Activated CD4-positive, alpha-beta T cell treated with anti-CD3 and anti-CD28 coated beads for 4 hours (primary cell): ENCODE measurements at regions not wholly inside any gene's neighbourhood (a gene's known extent, or its start where the extent isn't known, plus 50 kb on each side); places are given as distances from the start of the nearest gene placed in this dataset.
A peak's percentile ranks its signal among the peaks of the same experiment; 100 is the strongest.

Experiments
- DNase-seq, 2 donors: peaks; one replicate each; pipeline ENCODE4 v3.0.0-alpha.2; 2020

DNA sequence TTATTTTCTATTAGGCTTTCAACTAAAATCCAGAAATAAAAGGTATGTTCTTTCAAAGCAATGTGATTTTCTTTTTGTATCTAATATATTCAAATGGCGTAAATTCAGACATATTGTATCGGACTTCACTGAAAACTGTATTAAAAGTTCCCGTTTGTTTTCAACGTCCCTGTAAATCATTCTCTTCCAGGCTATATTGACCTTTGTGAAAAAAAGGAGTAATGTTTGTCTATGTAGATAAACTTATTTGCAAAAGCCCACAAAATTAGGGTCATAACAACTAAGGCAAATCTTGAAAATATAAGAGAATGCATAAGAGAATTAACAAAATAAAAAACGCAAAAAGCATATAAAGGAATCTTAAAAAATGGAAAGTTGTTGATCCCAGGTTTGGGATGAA, 1492.4 kb downstream of the AACS start:
- no peak for DNase-seq

DNA sequence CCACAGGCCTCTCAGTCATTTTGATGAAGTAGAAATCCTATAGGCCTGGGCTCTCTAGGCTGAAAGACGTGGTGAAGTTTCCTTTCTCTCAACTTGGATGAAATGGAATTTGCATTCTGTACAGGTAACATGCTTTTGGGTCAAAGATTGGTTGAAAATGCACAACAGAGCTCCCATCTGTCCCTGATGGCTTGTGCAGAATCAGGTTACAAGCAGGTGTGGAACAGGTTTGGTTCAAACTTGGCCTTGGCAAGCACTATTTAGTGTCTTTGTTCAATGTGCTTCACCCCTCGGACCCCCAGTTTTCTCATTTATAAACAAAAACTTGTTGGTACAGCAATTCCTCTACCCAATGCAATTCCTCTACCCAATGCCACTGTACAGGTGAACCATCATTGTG, 1493.0 kb downstream of the AACS start:
- no peak for DNase-seq

DNA sequence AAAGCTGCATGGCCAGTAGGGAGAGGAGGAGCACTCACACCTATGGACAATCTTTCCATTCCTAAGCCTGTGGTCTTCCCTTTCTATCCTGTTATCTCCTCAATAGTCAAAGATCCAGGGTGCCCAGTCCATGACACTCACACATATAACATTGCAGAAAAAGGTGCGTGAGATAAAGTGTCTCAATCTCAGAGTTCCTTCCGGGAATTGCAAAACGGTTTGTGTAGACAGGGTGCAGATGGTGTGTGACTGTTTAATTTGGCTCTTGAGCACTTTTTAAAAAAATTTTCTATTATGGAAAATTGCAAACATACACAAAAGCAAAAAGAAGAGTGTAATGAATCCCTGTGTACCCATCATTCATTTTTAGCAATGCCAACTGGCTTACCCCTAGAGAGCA, 1493.6 kb downstream of the AACS start:
- DNase-seq: no peak

DNA sequence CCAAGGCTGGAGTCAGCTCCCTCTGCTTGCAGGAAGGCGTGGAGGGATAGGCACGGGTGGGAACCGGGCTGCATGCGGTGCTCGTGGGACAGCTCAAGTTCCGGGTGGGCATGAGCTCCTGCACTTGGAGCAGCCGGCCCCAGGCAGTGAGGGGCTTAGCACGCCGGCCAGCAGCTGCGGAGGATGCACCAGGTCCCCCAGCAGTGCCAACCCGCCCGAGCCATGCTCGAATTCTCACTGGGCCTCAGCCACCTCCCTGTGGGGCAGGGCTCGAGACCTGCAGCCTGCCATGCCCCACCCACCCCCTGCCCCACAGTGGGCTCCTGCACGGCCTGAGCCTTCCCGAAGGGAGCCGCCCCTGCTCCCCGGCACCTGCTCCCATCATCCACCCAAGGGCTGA, 1501.8 kb downstream of the AACS start:
- DNase-seq: no peak

- DNase-seq: no peak
These were observed 1504.5 kb downstream of the AACS start for GRCh38 chr12:126569706-126570105.

GRCh38 chr12:126570566-126570965, 1505.3 kb downstream of the AACS start:
- no peak for DNase-seq

DNA sequence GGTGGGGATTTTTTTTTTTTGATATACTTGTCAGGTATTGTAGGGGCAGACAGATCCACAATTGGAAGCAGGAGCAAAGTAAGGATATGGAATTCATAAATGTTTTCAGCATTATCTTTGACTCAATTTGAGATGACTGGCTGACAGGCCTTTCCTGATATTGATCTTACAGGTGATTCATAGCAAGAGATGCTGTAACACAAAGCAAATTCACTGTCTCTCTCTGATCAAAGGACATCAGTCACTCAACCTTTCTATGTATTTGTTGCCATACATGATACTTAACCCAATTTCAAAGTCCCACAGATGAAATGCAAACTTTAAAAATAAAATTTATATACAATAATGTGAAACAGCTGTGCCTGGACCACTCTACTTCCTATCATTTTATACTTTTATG, 1506.9 kb downstream of the AACS start:
- DNase-seq: no peak

- no peak for DNase-seq
These were observed 1516.4 kb downstream of the AACS start for GRCh38 chr12:126581655-126582054.

DNA sequence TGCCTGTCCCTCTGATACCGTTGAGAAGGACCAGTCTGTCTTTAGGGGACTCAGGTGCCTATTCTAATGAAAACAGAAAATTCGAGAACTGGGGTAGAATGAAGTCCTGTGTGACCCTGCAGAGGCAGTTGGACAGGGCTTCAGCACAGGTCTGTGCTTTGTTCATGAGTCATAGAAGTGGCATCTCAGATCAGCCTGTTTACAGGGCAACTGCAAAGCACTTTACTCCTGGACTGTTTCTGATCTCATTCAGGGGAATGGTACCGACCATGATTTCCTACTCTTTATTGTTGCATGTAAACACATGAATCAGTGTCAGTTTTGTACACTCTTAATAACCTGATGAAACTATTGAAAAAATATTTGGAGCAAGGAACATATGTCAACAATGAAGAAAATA, 1517.0 kb downstream of the AACS start:
- no peak for DNase-seq

DNA sequence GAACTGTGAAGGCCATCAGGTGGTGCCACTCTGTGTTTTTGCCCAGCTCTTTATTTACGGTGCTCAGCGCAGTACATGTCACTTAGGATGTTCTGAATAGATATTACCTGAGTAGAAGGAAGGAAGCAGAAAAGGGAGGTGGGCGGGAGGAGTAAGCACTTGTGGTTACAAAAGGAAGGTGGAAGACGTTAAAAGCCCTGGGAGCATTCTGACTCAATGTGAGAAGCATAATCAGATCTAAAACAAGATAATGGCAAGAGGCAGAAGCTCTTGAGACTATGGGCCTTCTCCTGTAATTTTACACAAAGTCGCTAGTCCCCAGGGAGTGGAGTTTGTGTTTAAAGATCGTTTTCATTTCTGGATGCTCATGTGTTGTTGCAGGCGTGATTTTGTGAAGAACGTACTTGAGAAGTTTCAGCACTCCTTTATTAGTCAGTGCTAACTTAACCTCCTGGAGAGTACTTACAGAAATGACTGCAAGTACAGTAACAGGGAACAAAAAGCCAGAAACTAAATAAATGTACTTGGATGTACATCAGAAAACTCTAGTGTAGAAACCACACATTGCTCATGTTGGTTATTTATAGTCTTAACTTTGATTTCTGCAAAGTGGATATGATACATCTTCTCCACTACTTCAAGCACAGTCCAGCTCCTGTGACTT, 1523.5 kb downstream of the AACS start:
- DNase-seq: peak in 1 of 2 donors; percentile 7

DNA sequence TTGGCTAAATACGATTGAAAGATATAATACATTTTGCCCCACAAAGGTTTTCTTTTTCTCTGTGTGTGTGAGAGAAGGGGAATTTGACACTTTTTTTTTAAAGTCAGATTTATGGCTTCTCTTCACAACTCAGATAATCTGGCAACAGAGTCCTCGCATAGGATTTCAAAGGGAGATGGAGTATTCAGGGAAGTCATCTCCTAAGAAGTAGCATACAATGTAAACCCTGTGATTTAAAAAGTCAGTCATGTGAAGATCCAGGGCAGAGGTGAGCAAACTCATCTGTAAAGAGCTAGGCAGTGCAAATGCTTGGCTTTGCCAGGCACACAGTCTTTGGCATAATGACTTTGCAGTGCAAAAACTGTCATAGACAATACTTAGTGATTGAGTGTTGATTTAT, 1526.3 kb downstream of the AACS start:
- DNase-seq: no peak

GRCh38 chr12:126601184-126602170, 1536.2 kb downstream of the AACS start:
- no peak for DNase-seq

GRCh38 chr12:126602612-126603011, 1537.4 kb downstream of the AACS start:
- DNase-seq: no peak

DNA sequence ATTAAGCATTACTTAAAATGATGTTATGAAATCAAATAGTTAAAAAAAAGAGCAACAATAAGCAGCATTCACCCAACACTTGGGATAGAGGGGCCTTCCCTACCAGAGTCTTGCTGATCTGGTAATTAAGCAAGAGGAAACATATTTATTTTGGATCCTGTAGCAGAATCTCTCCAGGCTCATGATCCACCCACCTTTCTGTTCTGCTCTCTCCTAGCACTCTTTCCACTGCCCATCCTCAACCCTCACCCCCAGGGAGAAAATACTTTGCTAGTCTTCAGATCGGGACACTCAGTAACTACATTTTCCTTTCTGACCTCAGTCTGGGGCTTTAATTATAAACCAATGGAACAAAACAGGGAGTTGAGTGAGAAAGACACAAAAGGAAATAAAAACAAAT, 1541.9 kb downstream of the AACS start:
- no peak for DNase-seq

DNA sequence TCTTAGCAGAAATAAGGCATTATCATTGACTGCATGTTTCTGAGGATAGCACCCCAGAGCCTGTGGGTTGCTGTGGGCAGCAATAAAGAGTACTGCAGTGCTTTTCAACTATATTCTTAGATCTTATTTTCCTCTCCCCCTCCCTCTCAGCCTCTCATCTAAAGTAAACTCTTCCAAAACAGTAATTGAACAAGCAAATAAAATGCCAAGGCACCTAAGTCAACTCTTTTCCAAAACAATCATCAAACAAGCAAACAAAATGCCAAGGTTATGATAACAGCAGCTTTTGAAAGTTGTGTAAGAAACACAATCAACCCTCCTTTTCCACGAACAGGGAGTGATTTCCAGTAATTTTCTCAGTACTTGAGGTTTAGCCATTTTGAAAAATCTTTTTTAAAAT, 1542.6 kb downstream of the AACS start:
- no peak for DNase-seq

GRCh38 chr12:126608607-126609175, 1543.5 kb downstream of the AACS start:
- no peak for DNase-seq

DNA sequence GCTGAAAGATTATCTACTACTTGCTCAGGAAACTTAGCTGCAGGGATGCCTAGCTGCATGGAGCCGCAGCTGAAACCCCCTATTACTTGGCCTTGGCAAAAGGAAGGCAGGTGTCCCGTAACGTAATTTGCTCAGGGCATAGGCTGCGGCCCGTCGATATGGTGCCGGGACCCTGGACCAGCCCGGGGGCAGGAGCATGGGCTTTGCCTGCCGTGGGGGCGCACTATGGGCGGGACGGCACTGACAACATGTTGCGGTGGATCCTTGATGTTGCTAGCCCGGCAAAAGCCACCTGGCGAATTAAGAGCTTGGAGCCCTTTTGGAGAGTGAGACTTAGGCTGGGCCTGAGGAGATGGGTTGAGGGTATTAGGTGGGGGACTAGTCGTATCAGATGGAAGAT, 1551.2 kb downstream of the AACS start:
- DNase-seq: no peak

GRCh38 chr12:126617312-126617711, 1552.1 kb downstream of the AACS start:
- DNase-seq: no peak

GRCh38 chr12:126627596-126627995, 1562.4 kb downstream of the AACS start:
- DNase-seq: no peak

- no peak for DNase-seq
These were observed 1571.6 kb downstream of the AACS start for GRCh38 chr12:126636821-126637220.

- DNase-seq: no peak
These were observed 1579.2 kb downstream of the AACS start for GRCh38 chr12:126644236-126645020.

DNA sequence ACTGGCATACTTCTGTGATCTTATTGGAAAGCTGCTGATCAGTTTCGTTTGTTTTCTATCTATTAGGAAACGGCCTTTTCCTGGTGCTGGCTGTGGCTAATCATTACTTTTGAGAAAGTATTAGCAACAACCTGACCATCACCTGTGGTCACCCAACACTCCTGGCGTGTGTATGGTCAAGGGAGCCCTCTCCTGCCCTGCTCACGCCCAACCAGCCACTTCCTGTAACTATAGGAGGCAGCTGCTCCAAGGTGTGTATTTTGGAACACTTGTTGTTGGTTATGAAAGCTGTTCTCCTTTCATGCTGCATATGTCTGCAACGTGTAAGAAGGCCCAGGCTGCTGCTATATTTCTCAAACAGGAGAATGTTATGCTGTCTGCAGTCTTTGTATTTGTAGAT, 1582.8 kb downstream of the AACS start:
- DNase-seq: no peak

GRCh38 chr12:126651133-126651532, 1585.9 kb downstream of the AACS start:
- DNase-seq: no peak
